HG03097 (cell line): ENCODE measurements at regions not wholly inside any gene's neighbourhood (a gene's known extent, or its start where the extent isn't known, plus 50 kb on each side); places are given as distances from the start of the nearest gene placed in this dataset.
"Not testable (repeated sequence)": the region's sequence is repeated elsewhere in the genome, so short reads cannot be mapped to it uniquely, and the experiment has no call there.

Experiments used
- ATAC-seq: cut with Tn5 transposase; IDR thresholded peaks from one replicate; pipeline ENCODE4 v1.9.1; 2021; ENCODE audit not compliant: unreplicated experiment, low FRiP score

DNA sequence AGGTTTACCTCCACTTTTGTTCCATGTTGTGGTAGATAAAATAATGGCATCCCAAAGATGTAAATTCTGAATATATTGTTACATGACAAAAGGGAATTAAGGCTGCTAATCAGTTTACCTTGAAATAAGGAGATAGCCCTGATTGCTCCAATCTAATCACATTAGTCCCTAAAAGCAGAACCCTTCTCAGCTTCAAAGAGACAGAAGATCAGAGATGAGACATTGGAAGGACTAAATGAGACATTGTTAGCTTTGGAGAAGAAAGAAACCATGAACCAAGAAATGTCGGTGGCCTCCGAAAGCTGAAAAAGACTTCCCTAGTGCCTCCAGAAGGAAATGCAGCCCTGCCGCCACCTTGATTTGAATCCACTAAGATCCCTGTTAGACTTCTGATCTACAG is 82.8 kb upstream of the PARP8 start:
- no peak for ATAC-seq

GRCh38 chr5:50588471-50588870 is 78.0 kb upstream of the PARP8 start:
- ATAC-seq = not testable (repeated sequence)

DNA sequence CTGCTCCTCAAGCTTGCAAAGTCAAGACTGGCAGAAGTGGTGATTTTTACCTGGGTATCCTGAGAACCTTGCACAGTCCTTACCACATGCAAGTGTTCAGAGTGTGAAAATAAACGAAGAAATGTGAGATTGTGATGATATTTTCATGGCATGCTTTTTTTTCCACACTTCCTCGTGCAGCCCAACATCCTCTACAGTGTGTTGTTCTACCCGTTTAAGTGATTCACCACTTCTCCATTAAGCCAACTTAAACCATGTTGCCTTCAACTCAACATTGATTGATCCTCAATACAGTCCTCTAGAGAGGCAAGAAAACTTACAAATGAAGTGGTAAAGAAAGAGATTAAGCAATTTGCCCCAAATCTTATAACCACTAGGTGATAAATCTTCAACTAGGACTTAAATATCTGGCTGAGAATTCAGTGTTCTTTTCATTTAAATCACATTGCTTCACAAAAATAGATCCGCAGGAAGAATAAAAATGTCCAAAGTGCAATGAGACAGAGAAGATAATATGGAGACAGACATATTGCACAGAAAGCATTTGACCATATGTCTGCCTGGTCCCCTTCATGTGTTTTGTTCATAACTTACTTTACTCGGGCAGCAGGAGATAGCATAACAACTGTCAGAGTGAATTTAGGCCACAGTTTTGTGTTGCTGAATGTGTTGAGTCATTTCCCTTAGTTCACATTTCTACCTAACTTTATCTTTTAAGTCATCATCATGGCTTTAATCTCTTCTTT is 75.8 kb upstream of the PARP8 start:
- ATAC-seq = not testable (repeated sequence)

DNA sequence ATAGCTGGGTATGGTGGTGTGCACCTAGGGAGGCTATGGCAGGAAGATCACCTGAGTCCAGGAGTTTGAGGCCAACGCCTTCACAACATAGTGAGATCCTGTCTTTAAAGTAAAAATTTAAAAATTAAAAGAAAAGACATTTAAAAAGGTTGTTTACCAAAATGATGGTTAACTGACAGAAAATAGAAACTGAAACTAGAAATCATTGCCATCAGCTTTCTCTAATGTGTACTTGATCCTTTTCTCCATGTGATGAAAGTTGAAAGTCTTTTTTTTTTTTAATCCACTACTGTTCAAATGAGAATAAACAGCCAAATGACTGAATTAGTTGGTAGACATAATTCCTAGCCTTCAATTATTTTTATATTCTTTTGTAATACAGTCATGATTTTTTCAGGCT is 75.1 kb upstream of the PARP8 start:
- ATAC-seq = not testable (repeated sequence)

GRCh38 chr5:50593681-50594080 is 72.8 kb upstream of the PARP8 start:
- ATAC-seq = no peak

GRCh38 chr5:50595199-50595598 is 71.2 kb upstream of the PARP8 start:
- no peak for ATAC-seq

DNA sequence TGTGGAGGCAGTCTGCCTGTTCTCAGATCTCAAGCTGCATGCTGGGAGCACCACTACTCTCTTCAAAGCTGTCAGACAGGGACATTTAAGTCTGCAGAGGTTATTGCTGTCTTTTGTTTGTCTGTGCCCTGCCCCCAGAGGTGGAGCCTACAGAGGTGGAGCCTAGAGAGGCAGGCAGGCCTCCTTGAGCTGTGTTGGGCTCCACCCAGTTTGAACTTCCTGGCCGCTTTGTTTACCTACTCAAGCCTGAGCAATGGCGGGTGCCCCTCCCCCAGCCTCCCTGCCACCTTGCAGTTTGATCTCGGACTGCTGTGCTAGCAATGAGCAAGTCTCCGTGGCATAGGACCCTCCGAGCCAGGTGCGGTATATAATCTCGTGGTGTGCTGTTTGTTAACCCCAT is 64.9 kb upstream of the PARP8 start:
- ATAC-seq = not testable (repeated sequence)

DNA sequence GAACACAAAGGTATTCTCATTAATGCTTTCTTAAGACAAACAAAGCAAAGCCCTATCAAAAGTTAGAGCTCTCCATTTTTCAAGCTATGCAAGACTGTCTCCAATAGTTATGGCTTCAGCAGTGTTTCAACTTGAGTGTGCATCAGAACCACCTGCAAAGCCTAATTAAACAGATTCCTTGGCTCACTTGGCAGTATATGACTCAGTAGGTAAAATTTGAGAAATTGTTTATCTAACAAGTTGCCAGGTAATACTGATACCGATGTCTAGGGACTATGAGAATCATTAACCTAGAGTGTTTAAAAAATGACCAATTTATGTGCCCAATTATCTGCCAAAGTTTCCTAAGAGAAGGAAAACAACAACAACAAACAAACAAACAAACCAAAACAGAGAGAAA is 60.3 kb upstream of the PARP8 start:
- no peak for ATAC-seq

- ATAC-seq = not testable (repeated sequence)
Observed at GRCh38 chr5:50607456-50607855, 59.0 kb upstream of the PARP8 start.

DNA sequence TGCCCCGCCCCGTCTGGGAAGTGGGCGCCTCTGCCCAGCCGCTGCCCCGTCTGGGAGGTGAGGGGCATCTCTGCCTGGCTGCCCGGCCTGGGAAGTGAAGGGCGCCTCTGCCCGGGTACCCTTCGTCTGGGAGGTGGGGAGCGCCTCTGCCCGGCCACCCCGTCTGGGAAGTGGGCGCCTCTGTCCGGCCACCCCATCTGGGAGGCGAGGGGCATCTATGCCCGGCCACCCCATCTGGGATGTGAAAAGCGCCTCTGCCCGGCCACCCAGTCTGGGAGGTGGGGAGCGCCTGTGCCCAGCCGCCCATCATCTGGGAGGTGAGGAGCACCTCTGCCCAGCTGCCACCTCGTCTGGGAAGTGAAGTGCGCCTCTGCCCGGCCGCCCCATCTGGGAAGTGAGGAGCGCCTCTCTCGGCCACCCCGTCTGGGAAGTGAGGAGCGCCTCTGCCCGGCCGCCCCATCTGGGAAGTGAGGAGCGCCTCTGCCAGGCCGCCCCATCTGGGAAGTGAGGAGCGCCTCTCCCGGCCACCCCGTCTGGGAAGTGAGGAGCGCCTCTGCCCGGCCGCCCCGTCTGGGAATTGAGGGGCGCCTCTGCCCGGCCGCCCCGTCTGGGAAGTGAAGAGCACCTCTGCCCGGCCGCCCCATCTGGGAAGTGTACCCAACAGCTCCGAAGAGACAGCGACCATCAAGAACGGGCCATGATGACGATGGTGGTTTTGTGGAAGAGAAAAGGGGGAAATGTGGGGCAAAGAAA is 58.3 kb upstream of the PARP8 start:
- ATAC-seq = not testable (repeated sequence)

GRCh38 chr5:50613057-50613456 is 53.4 kb upstream of the PARP8 start:
- ATAC-seq = not testable (repeated sequence)
